ENCODE measurements at regions not wholly inside any gene's neighbourhood (a gene's known extent, or its start where the extent isn't known, plus 50 kb on each side); places are given as distances from the start of the nearest gene placed in this dataset.

DNA sequence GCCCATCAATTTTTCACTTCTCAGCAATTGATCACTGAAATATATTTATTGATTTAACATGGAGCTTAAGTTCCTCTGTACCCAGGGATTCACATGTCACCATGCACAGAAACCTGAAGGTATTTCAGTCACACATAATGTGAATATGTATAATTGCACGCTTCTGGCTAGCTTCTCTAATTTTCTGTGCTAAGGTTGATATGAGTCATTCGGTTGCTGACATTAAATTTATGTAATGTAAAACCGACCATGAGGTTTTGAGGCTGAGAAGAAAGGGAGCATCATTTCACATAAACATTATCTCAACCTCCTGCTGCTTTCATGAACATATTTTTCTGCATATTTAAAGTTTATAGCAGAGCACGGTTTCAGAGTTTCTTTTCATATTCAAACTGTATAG lies 381.0 kb upstream of the TPK1 start:
- DNase-seq (ENCODE audit: insufficient read length, low spot score), result no peak
- TF ChIP-seq POLR2A (IDR thresholded peaks at IDR 0.05; ENCODE audit: low read depth, low read length), result no peak
- no peak for FAIRE-seq

DNA sequence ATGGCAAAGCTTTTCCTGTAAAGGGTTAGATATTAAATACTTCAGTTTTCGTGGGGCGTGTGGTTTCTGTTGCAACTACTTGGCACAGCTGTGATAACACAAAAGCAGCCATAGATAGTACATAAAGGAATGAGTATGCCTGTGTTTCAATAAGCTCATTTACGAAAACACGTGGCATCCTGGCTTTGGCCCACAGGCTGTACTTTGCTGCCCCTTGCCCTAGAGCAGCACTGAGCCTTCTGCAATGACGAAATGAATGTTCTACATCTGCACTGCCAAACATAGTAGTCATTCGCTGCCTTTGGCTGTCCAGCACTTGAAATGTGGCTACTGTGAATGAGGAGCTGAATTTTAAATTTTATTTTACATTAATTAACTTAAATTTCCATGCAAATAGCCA lies 376.2 kb upstream of the TPK1 start:
- no peak for FAIRE-seq
- no peak for TF ChIP-seq POLR2A (IDR thresholded peaks at IDR 0.05; ENCODE audit: low read depth, low read length)
- DNase-seq (ENCODE audit: insufficient read length, low spot score), result no peak

DNA sequence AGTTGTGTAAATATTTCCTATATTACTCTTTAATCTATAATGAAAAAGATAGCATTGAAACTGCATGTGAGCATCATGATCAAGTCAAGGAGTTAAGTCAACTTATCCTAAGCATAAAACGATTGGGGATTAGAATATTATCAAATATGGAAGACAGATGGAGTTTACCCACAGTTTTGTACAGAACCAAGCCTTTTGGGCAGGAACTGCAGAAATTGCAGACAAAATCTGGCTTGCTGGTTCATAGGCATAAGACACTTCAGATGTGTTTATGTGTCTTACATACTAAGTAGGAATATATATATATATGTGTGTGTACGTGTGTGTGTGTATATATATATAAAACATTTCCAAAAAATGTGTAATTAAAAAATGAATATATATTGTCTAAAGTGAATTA lies 375.4 kb upstream of the TPK1 start:
- DNase-seq (ENCODE audit: insufficient read length, low spot score) (no peak), FAIRE-seq (no peak)
- no peak for TF ChIP-seq POLR2A (IDR thresholded peaks at IDR 0.05; ENCODE audit: low read depth, low read length)

DNA sequence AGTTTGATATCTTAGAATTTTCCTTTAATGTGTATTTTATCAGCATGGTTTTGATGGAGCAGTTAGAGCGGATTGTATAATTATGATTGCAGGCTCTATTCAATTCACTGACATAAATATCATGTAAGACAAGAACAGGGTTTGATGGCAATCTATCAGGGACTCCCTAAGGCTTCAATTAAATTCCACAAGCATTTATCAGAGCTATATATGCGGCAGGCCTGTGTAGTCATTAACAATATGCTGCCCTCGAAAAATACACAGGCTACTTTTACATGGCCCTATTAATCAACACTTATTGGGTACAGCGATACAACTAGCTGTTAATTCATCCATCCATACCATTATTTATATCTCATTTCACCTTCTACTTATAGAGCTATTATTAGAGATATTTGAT lies 358.1 kb upstream of the TPK1 start:
- FAIRE-seq, result no peak
- DNase-seq (ENCODE audit: insufficient read length, low spot score), result no peak
- no peak for TF ChIP-seq POLR2A (IDR thresholded peaks at IDR 0.05; ENCODE audit: low read depth, low read length)

DNA sequence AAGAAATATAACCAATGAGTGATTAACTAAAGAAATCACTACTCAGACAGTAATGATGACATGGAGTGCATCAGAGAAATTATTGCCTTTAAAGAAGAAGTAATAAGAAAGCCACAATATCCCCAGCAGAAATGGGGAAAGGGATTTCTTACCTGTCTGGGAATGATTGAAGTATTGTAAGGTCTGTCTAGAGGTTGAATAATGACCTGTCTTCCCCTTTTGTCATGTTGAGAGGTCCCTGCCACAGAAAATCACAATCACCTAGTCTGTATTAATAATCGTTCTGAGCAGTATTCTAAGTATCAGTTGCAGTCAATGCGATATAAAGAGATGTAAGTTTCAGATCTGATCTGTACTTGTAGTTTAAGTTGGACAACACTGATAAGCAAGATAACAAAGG lies 349.1 kb upstream of the TPK1 start:
- FAIRE-seq (no peak), DNase-seq (ENCODE audit: insufficient read length, low spot score) (no peak)
- TF ChIP-seq POLR2A (IDR thresholded peaks at IDR 0.05; ENCODE audit: low read depth, low read length), result no peak

DNA sequence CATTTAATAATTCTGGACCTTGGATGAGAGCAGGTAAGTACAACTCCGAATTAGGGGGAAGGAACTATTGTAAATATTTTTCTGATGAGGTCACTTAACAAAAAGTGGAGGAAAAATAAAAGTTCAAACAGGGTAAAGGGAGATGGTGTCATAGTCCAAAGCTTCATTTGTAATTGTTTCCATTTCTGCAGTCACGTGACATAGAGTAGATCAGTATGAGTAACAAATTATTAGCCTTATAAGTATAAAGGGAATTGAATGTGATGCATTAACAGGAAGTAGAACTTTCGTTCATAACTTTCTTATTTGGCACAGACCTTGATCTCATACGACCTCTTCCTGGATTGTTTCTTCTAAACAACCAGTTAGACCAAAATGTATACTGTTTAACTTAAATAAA lies 347.2 kb upstream of the TPK1 start:
- no peak for FAIRE-seq
- TF ChIP-seq POLR2A (IDR thresholded peaks at IDR 0.05; ENCODE audit: low read depth, low read length), result no peak
- no peak for DNase-seq (ENCODE audit: insufficient read length, low spot score)

DNA sequence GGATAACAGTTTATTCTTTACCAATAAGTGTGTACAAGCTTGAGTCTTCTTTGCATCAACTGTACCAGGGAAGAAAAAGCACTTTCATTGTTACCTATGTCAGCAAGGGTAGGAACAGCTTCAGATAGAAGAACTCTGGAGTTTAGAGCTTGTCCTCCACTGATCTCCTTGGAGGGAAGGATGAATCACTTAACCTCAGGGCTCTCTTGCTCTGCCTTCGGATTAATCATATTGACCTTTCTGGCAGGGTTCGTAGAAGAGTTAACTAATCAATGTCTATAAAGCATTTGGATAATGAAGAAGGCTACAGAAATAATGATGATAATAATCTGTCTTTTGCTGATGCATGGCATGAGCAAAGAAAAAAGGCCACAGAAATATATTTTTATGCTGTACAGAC lies 339.5 kb upstream of the TPK1 start:
- no peak for TF ChIP-seq POLR2A (IDR thresholded peaks at IDR 0.05; ENCODE audit: low read depth, low read length)
- DNase-seq (ENCODE audit: insufficient read length, low spot score) (no peak), FAIRE-seq (no peak)

DNA sequence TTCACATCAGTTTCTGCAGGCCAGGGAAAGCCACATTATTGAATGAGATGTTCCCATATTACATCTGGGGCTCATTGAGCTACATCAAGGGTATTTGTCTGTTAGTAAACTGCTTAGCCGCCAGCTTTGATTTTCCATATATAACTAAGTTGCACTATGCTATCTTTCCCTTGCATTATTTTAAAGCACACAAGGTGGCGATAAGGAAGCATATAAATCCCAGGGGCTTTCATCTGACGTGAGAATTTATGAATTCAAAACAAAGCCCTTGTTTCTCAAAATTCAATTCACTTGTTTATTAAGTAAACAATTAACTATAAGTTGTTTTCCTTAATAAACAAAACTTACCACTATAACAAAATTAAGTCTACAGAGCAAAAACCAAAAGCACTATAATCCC lies 334.1 kb upstream of the TPK1 start:
- no peak for TF ChIP-seq POLR2A (IDR thresholded peaks at IDR 0.05; ENCODE audit: low read depth, low read length)
- DNase-seq (ENCODE audit: insufficient read length, low spot score) (no peak), FAIRE-seq (no peak)

DNA sequence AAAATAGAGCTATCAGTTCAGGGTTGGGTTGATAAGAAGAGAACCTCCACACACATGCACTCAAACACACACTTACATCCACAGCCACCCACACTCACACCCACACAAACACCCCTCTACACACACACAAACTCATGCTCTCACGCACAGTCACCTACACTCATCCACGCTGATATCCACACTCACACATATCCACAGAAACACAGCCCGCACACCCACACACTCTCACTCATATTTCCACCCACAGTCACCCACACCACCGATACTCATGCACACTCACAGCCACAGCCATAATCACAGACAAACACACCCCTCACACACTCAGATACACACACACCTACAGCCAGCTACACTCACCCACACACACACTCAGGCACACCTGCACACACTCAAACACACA lies 333.0 kb upstream of the TPK1 start:
- FAIRE-seq (no peak), DNase-seq (ENCODE audit: insufficient read length, low spot score) (no peak)
- TF ChIP-seq POLR2A (IDR thresholded peaks at IDR 0.05; ENCODE audit: low read depth, low read length), result no peak

DNA sequence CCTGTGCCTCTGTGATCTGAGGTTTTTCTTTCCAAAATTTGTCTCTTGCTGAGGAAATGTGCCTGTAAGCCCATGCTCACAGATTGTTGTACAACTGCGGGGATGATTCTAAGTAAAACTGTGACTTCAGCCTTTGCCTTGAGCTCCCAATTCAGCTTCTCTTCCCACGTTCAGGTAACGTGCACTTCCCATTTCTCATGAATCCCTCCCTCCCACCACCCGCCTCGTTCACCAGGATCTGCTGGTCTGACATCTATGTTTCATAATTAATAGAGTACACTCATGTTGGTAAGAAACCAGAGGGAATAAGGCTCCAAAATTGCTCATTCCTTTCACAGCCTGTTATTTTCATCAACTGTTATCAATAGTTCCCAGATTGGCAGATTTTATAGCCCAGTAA lies 332.6 kb upstream of the TPK1 start:
- FAIRE-seq, result no peak
- no peak for DNase-seq (ENCODE audit: insufficient read length, low spot score)
- TF ChIP-seq POLR2A (IDR thresholded peaks at IDR 0.05; ENCODE audit: low read depth, low read length), result no peak

DNA sequence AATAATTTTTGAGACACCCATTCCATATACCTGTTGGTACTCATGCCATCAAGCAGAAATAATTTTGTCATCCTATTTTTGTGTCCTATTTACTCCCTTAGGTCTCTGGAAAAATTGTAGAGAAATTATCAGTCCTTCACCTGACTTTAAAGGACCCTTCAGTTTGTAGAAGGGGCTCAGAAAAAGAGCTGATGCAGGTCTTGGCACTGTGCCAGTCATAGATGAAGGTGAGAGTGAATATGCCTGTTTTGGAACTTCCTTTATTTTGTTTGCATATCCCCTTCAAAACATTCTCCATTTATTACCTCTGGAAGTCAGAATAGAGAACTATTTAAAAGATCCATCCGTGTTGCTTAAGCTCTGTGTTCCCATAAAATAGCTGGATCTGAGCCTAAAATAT lies 321.0 kb upstream of the TPK1 start:
- no peak for DNase-seq (ENCODE audit: insufficient read length, low spot score)
- FAIRE-seq, result no peak
- no peak for TF ChIP-seq POLR2A (IDR thresholded peaks at IDR 0.05; ENCODE audit: low read depth, low read length)

DNA sequence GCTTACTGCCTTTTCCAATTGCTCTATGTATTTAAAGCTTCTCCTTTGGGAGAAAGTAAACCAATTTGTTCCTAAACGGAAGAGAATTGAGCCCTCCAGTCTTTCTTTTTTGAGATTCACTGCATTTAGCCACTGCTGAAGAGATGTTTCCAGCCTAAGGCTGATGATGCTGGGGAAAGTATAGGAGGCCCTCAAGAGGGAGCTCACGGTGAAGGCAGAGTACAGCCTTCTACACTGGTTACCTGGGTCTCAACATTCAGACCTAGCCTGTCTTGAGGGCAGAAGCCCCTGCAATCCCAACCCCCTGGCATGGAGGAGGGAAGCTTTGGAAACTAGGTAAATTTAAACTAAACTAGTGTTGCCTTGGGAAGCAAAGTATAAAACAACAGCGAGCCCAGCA lies 316.7 kb upstream of the TPK1 start:
- FAIRE-seq, result no peak
- no peak for DNase-seq (ENCODE audit: insufficient read length, low spot score)
- TF ChIP-seq POLR2A (IDR thresholded peaks at IDR 0.05; ENCODE audit: low read depth, low read length), result no peak

DNA sequence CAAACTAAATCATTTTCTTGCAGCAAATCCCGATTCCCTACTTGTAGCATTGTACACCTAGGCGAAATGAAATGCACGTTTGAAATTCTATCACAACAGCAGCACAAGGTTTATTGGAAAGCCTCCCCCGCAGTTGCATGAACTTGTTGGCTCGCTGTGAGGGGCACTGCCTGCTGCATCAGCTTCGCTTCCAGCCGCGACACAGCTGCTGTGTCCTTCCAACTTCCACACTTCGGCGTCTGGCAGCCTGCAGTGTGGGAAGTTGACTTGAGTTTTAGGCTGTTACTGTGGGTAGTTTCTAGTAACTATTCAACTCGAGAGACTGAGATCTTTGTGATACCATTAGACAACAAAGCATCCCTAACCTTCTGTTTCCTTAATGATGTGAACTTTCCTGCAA lies 315.8 kb upstream of the TPK1 start:
- TF ChIP-seq POLR2A (IDR thresholded peaks at IDR 0.05; ENCODE audit: low read depth, low read length), result no peak
- FAIRE-seq, result no peak
- no peak for DNase-seq (ENCODE audit: insufficient read length, low spot score)

DNA sequence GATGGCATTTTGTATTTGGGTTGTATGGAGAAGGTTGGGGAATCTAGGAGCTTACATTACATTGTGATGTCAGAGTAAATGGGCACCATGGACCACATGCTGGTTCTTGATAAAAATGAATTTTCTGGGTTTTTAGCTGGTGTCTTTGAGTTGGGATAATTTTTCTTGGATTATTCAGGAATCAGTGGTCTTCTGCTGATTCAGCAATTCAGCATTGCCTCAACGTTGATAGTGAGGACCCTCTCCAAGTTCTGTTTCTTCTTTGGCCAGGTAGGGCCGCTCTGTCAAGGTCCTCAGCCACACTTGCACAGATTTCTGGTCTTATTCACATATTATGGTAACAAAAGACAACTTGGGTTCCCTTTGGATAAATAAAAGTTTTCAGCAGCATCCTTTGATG lies 312.0 kb upstream of the TPK1 start:
- no peak for DNase-seq (ENCODE audit: insufficient read length, low spot score)
- no peak for TF ChIP-seq POLR2A (IDR thresholded peaks at IDR 0.05; ENCODE audit: low read depth, low read length)
- no peak for FAIRE-seq

DNA sequence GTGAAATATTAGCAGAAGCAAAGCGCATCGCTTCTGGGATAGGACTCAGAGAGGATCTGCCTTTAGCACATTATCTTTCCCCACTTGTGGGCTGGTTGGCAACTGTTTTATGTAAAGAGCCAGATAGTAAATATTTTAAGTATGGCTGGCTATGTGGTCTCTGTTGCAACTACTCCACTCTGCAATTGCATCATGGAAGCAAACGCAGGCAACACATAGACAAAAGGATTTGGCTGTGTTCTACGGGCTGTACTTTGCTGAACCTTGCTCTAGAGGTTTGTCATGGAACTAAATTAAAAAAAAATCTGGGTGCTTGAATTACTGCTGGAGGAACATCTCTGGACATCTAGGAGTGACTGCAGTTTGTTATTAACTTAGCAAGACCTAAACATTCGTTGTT lies 307.8 kb upstream of the TPK1 start:
- DNase-seq (ENCODE audit: insufficient read length, low spot score) (no peak), FAIRE-seq (no peak)
- TF ChIP-seq POLR2A (IDR thresholded peaks at IDR 0.05; ENCODE audit: low read depth, low read length), result no peak

DNA sequence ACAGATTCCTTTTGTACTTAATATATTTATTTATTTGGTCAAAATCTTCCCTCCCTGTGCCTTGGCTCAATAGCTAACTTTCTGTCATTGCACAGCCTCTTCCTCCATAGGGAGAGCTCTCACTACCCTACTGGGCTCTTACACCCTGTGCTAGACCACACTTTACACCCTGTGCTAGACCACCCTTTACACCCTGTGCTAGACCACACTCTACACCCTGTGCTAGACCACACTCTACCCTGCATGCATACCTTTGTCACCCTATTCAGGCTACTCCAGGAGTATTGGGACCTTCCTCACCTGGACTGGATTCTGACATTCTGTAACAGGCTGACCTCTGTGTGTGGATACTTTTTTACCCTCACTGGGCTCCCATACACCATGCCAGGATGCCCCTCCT lies 298.5 kb upstream of the TPK1 start:
- no peak for FAIRE-seq
- no peak for DNase-seq (ENCODE audit: insufficient read length, low spot score)
- no peak for TF ChIP-seq POLR2A (IDR thresholded peaks at IDR 0.05; ENCODE audit: low read depth, low read length)

Data from H54 (cell line).